Parathyroid adenoma (tissue), 2 donors: ENCODE measurements at regions not wholly inside any gene's neighbourhood (a gene's known extent, or its start where the extent isn't known, plus 50 kb on each side); places are given as distances from the start of the nearest gene placed in this dataset.

Source experiments
- H2AFZ ChIP-seq: fragments of 300-600 bp; sonication (generic); one replicate; pipeline ENCODE4 v1.7.0; 2017; ENCODE audit warnings: antibody characterized with exemption, mild to moderate bottlenecking
- H3K27ac ChIP-seq: fragments of 300-600 bp; sonication (generic); one replicate; pipeline ENCODE4 v1.7.0; 2017
- H3K27me3 ChIP-seq: fragments of 300-600 bp; sonication (generic); one replicate; pipeline ENCODE4 v1.7.0; 2017; ENCODE audit warnings: low read length; ENCODE audit not compliant: control insufficient read depth, insufficient read depth
- H3K36me3 ChIP-seq: fragments of 300-600 bp; sonication (generic); one replicate; pipeline ENCODE4 v1.7.0; 2017; ENCODE audit warnings: low read length; ENCODE audit not compliant: control insufficient read depth, insufficient read depth
- H3K4me1 ChIP-seq: fragments of 300-600 bp; sonication (generic); one replicate; pipeline ENCODE4 v1.7.0; 2017; ENCODE audit warnings: control low read depth
- H3K4me2 ChIP-seq: fragments of 300-600 bp; sonication (generic); one replicate; pipeline ENCODE4 v1.7.0; 2017; ENCODE audit warnings: low read length
- H3K4me3 ChIP-seq: fragments of 300-600 bp; sonication (generic); one replicate; pipeline ENCODE4 v1.7.0; 2017; ENCODE audit warnings: low read depth, low read length
- H3K79me2 ChIP-seq: fragments of 300-600 bp; sonication (generic); one replicate; pipeline ENCODE4 v1.7.0; 2017; ENCODE audit warnings: control low read depth
- H3K9ac ChIP-seq: fragments of 300-600 bp; sonication (generic); one replicate; pipeline ENCODE4 v1.7.0; 2017; ENCODE audit warnings: mild to moderate bottlenecking
- H3K9me3 ChIP-seq: fragments of 300-600 bp; sonication (generic); one replicate; pipeline ENCODE4 v1.7.0; 2017; ENCODE audit warnings: low read length; ENCODE audit not compliant: control insufficient read depth
- TF ChIP-seq, protein P1 (sequence below): fragments of 300-600 bp; sonication (generic); IDR thresholded peaks from one replicate; pipeline ENCODE4 v1.7.0; 2017; ENCODE audit warnings: antibody characterized with exemption, mild to moderate bottlenecking
- donor health status: primary hyperparathyroidism.

DNA sequence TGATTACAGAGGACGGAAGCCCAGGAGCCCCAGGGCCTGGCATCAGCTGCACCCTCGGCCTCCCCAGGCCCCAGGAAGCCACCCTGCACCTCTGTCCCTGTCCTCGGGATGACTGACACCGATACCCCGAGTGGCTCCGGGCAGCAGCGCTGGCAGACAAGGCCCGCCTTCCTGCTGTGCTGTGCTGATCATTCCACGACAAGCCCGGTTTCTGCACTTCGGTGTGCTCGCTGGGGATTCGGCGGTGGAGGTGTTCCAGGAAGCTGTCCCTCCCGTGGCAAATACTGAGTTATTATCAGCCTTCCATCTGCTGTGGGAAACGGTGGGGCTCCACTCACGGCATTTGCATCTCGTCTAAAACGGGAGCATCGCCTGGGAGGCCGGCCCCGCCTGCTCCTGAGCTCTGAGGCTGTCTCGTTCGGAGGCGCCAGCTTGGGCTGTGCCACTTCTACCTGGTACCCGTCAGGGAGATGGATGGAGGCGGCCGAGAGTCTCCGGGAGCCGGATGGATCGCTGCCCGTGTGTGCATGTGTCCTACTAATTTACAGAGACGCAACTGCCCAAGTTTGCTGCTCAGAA, 506.1 kb downstream of the BRD1 start:
- Histone ChIP-seq H3K79me2 (no peaks in the 10 kb centered on the region), H3K4me2 (no peak overlapping the region), H3K27me3 (peaks cover 16% of the 10 kb centered on the region), H3K4me1 (no peaks in the 10 kb centered on the region), H3K27ac (no peak overlapping the region), H3K9ac (no peak overlapping the region), H3K4me3 (no peak overlapping the region), H3K36me3 (no peaks in the 10 kb centered on the region), H2AFZ (no peak overlapping the region), H3K9me3 (no peaks in the 10 kb centered on the region)
- TF ChIP-seq, protein P1, sequence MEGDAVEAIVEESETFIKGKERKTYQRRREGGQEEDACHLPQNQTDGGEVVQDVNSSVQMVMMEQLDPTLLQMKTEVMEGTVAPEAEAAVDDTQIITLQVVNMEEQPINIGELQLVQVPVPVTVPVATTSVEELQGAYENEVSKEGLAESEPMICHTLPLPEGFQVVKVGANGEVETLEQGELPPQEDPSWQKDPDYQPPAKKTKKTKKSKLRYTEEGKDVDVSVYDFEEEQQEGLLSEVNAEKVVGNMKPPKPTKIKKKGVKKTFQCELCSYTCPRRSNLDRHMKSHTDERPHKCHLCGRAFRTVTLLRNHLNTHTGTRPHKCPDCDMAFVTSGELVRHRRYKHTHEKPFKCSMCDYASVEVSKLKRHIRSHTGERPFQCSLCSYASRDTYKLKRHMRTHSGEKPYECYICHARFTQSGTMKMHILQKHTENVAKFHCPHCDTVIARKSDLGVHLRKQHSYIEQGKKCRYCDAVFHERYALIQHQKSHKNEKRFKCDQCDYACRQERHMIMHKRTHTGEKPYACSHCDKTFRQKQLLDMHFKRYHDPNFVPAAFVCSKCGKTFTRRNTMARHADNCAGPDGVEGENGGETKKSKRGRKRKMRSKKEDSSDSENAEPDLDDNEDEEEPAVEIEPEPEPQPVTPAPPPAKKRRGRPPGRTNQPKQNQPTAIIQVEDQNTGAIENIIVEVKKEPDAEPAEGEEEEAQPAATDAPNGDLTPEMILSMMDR = no peak

DNA sequence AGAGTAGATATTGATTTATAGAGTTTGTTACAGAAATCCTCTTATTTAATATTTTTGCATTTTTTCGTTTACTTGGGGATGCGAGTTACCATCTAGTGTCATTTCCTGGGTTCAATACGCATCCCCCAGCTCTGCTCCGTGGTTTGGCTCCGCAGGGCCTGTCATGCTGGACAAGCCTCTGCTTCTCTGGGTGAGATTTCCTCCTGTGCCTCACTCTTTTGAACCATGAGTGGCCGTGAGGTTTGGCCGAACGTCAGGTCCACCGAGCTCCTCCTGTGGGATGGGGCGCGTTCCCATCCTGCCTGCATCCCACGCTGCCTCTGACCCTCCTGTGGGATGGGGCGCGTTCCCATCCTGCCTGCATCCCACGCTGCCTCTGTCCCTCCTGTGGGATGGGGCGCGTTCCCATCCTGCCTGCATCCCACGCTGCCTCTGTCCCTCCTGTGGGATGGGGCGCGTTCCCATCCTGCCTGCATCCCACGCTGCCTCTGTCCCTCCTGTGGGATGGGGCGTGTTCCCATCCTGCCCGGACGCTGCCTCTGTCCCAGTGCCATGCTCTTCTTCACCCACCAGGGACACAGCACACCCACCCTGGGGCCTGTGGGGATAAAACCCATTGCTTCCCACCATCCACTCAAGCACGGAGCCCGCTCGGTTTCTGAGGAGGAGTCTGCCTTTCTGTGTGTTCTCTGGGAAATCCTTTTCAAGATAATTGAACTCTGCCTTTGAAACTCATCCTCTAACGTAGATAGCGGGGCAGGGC, 506.8 kb downstream of the BRD1 start:
- no peaks in the 10 kb centered on the region for H3K79me2 ChIP-seq
- no peaks in the 10 kb centered on the region for H3K36me3 ChIP-seq
- H2AFZ ChIP-seq = no peak overlapping the region
- no peaks in the 10 kb centered on the region for H3K4me1 ChIP-seq
- TF ChIP-seq, protein P1 = no peak
- H3K9ac ChIP-seq = no peak overlapping the region
- no peak overlapping the region for H3K27ac ChIP-seq
- no peak overlapping the region for H3K4me3 ChIP-seq
- H3K27me3 ChIP-seq = peaks cover 16% of the 10 kb centered on the region
- no peaks in the 10 kb centered on the region for H3K9me3 ChIP-seq
- H3K4me2 ChIP-seq = no peak overlapping the region

DNA sequence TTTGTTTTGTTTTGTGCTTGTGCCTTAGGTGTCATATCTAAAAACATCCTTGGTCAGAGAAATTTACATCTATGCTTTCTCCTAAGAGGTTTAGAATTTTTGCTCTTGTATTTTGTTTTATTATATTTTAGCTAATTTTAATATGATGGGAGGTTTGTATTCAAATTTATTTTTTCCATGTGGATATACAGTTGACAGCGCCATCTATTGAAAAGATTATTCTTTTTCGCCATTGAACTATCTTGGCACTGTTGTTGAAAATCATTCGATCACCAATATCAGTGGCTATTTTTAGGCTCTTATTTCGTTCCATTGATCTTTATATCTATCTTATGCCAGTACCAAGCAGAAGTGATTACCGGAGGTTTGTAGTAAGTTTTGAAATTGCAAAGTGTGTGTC, 510.3 kb downstream of the BRD1 start:
- TF ChIP-seq, protein P1 = no peak
- no peak overlapping the region for H3K4me3 ChIP-seq
- no peaks in the 10 kb centered on the region for H3K79me2 ChIP-seq
- no peaks in the 10 kb centered on the region for H3K4me1 ChIP-seq
- no peak overlapping the region for H3K9ac ChIP-seq
- no peak overlapping the region for H3K27ac ChIP-seq
- no peak overlapping the region for H3K4me2 ChIP-seq
- no peaks in the 10 kb centered on the region for H3K36me3 ChIP-seq
- H3K9me3 ChIP-seq = no peaks in the 10 kb centered on the region
- peaks cover 13% of the 10 kb centered on the region for H3K27me3 ChIP-seq
- H2AFZ ChIP-seq = no peak overlapping the region

DNA sequence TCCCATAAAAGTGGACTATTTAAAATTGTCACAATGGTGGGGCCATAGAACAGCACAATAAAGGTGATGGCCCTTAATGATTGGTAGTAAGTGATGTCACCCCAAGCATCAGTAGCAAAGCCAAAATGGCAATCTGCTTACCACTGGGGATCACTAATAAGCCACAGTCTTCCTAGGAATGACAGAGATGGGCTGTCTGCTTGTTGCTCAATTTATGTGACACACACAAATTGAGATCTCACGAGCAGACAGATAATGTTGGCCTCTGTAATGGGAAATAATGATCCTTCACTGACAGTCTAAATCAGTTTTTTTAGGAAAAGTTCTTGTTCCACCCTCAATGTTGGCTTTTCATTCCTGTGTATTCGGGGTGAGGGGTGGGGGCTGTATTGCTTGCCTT, 515.1 kb downstream of the BRD1 start:
- H3K9me3 ChIP-seq = no peaks in the 10 kb centered on the region
- no peak overlapping the region for H3K27ac ChIP-seq
- no peak overlapping the region for H3K4me2 ChIP-seq
- H2AFZ ChIP-seq = no peak overlapping the region
- no peaks in the 10 kb centered on the region for H3K4me1 ChIP-seq
- no peak overlapping the region for H3K9ac ChIP-seq
- H3K79me2 ChIP-seq = no peaks in the 10 kb centered on the region
- TF ChIP-seq, protein P1 = no peak
- no peaks in the 10 kb centered on the region for H3K27me3 ChIP-seq
- no peak overlapping the region for H3K4me3 ChIP-seq
- no peaks in the 10 kb centered on the region for H3K36me3 ChIP-seq

DNA sequence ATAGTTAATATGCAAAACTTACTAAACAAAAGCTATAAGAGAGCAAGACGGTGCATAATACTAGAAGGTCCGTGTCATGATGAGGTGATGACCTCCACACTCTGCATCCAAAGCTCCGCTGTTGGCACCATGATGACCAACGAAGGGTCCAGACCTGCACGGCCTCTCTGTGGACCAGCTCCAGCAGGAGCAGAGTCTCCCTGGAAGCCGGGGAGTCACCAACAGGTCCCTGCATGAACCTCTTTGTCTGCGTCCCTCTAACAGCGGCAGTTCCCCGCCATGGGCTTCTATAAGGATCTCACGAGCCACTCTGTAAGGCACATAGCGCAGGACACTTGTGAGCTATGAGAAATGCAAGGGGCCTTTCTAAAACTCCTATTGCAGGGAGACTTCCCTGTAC, 517.3 kb downstream of the BRD1 start:
- Histone ChIP-seq H2AFZ (no peak overlapping the region), H3K79me2 (no peaks in the 10 kb centered on the region), H3K27me3 (no peaks in the 10 kb centered on the region), H3K4me2 (no peak overlapping the region), H3K36me3 (no peaks in the 10 kb centered on the region), H3K9ac (no peak overlapping the region), H3K27ac (no peak overlapping the region), H3K4me3 (no peak overlapping the region), H3K4me1 (no peaks in the 10 kb centered on the region), H3K9me3 (no peaks in the 10 kb centered on the region)
- TF ChIP-seq, protein P1 = no peak
